HEK293 (cell line): ENCODE measurements at regions not wholly inside any gene's neighbourhood (a gene's known extent, or its start where the extent isn't known, plus 50 kb on each side); places are given as distances from the start of the nearest gene placed in this dataset.

Experiments
- CTCF ChIA-PET: fragments of 350-600 bp; formaldehyde crosslinking; extraction: SDS; loops from one replicate; lab custom pipeline; 2021; ENCODE audit warnings: antibody characterized with exemption; lab: Yijun Ruan, JAX
- POLR2A ChIA-PET: fragments of 300-600 bp; formaldehyde crosslinking; extraction: SDS; loops from one replicate; lab custom pipeline; 2020; ENCODE audit warnings: antibody characterized with exemption, inconsistent platforms; lab: Yijun Ruan, JAX
- H3K27ac ChIP-seq: fragments of 200-500 bp; sonication (Bioruptor generic); 2 replicates; pipeline ENCODE4 v1.5.1; 2014; ENCODE audit warnings: low read depth, low read length, control low read depth, inconsistent platforms; ENCODE audit errors: extremely low read depth
- H3K36me3 ChIP-seq, 2 experiments: fragments of 200-500 bp in 1 of 2; sonication (Bioruptor generic) in 1 of 2; 1 replicate in 1 of 2; 2 replicates in 1 of 2; pipeline ENCODE4 v1.5.1; 2014 to 2017; ENCODE audit warnings: inconsistent platforms in 2 of 2, low read length in 2 of 2; ENCODE audit not compliant: control insufficient read depth in 2 of 2, insufficient read depth in 1 of 2
- H3K4me1 ChIP-seq: fragments of 200-500 bp; sonication (Bioruptor generic); 2 replicates; pipeline ENCODE4 v1.5.1; 2014; ENCODE audit warnings: mild to moderate bottlenecking, low read length, inconsistent platforms; ENCODE audit not compliant: control insufficient read depth, insufficient read depth
- H3K4me3 ChIP-seq: 2 replicates; pipeline ENCODE4 v1.5.1; 2011; ENCODE audit warnings: low read depth, mild to moderate bottlenecking, control low read depth, low read length, moderate library complexity
- H3K9me3 ChIP-seq: fragments of 200-500 bp; sonication (Bioruptor generic); 2 replicates; pipeline ENCODE4 v1.5.1; 2014; ENCODE audit warnings: low read depth, low read length, inconsistent platforms; ENCODE audit not compliant: control insufficient read depth, insufficient read depth
- ELK4 ChIP-seq: IDR thresholded peaks from 2 replicates; pipeline ENCODE4 v1.6.1; 2011; ENCODE audit warnings: mild to moderate bottlenecking, low read depth, low read length, borderline replicate concordance
- GLIS1 ChIP-seq: fragments of 450-650 bp; formaldehyde crosslinking; IDR thresholded peaks from 2 replicates; pipeline ENCODE4 v1.5.1; 2016; ENCODE audit warnings: missing biosample characterization, missing genetic modification characterization
- SCRT1 ChIP-seq: fragments of 450-650 bp; formaldehyde crosslinking; IDR thresholded peaks from 2 replicates; pipeline ENCODE4 v1.5.1; 2016; ENCODE audit warnings: missing biosample characterization, missing genetic modification characterization, borderline replicate concordance
- TSHZ1 ChIP-seq: fragments of 450-650 bp; formaldehyde crosslinking; IDR thresholded peaks from 2 replicates; pipeline ENCODE4 v1.5.1; 2016; ENCODE audit warnings: missing biosample characterization, missing genetic modification characterization, borderline replicate concordance
- ZBTB44 ChIP-seq: fragments of 450-650 bp; IDR thresholded peaks from 2 replicates; pipeline ENCODE4 v1.5.1; 2018; ENCODE audit warnings: missing biosample characterization, mild to moderate bottlenecking, missing genetic modification characterization
- ZNF10 ChIP-seq: fragments of 450-650 bp; formaldehyde crosslinking; IDR thresholded peaks from 2 replicates; pipeline ENCODE4 v1.5.1; 2017; ENCODE audit warnings: missing biosample characterization, missing genetic modification characterization
- ZNF114 ChIP-seq: fragments of 450-650 bp; formaldehyde crosslinking; IDR thresholded peaks from 2 replicates; pipeline ENCODE4 v1.5.0; 2017; ENCODE audit warnings: missing biosample characterization, missing genetic modification characterization
- ZNF146 ChIP-seq: fragments of 450-650 bp; formaldehyde crosslinking; IDR thresholded peaks from 2 replicates; pipeline ENCODE4 v1.5.1; 2016; ENCODE audit warnings: missing biosample characterization, missing genetic modification characterization
- ZNF202 ChIP-seq: fragments of 450-650 bp; formaldehyde crosslinking; IDR thresholded peaks from 2 replicates; pipeline ENCODE4 v1.5.1; 2016; ENCODE audit warnings: missing biosample characterization, missing genetic modification characterization, borderline replicate concordance
- ZNF211 ChIP-seq: fragments of 450-650 bp; formaldehyde crosslinking; IDR thresholded peaks from 2 replicates; pipeline ENCODE4 v1.5.1; 2016; ENCODE audit warnings: low read depth, missing biosample characterization, missing genetic modification characterization
- ZNF416 ChIP-seq: fragments of 450-650 bp; formaldehyde crosslinking; IDR thresholded peaks from 2 replicates; pipeline ENCODE4 v1.5.1; 2016; ENCODE audit warnings: missing biosample characterization, missing genetic modification characterization
- ZNF670 ChIP-seq: fragments of 450-650 bp; formaldehyde crosslinking; IDR thresholded peaks from 2 replicates; pipeline ENCODE4 v1.5.1; 2016; ENCODE audit warnings: missing biosample characterization, missing genetic modification characterization, low read depth
- ZNF785 ChIP-seq: fragments of 450-650 bp; formaldehyde crosslinking; IDR thresholded peaks from 2 replicates; pipeline ENCODE4 v1.5.1; 2016; ENCODE audit warnings: missing biosample characterization, missing genetic modification characterization
- TF ChIP-seq, protein P1 (sequence below): fragments of 450-650 bp; formaldehyde crosslinking; IDR thresholded peaks from 2 replicates; pipeline ENCODE4 v1.5.1; 2017; ENCODE audit warnings: missing biosample characterization, missing genetic modification characterization
- TF ChIP-seq, protein P2 (sequence below): fragments of 450-650 bp; formaldehyde crosslinking; IDR thresholded peaks from 2 replicates; pipeline ENCODE4 v1.5.1; 2017; ENCODE audit warnings: missing biosample characterization, missing genetic modification characterization
- TF ChIP-seq, protein P3 (sequence below): fragments of 450-650 bp; formaldehyde crosslinking; IDR thresholded peaks from 2 replicates; pipeline ENCODE4 v1.5.1; 2016; ENCODE audit warnings: missing biosample characterization, missing genetic modification characterization

DNA sequence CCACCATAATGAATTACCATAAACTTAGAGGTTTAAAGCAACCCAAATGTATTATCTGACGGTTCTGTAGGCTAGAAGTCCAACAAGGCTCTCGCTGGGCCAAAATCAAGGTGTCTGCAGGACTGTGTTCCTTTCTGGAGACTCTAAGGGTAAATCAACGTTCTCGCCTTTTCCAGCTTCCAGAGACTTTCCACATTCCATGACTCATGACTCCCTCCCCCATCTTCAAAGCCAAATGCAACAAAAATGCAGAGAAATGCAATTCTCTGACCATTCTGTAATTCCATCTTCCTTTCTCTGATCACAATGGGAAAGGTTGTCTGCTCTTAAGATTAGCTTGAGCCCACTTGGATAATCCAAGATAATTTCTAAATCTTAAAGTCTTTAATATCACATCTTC, 287.1 kb downstream of the LTN1 start:
- no peaks in the 10 kb centered on the region for H3K9me3 ChIP-seq
- POLR2A ChIA-PET: no interaction called here
- H3K27ac ChIP-seq: no peak overlapping the region
- no peaks in the 10 kb centered on the region for H3K4me1 ChIP-seq
- H3K4me3 ChIP-seq: no peak overlapping the region
- TF ChIP-seq, protein P1, sequence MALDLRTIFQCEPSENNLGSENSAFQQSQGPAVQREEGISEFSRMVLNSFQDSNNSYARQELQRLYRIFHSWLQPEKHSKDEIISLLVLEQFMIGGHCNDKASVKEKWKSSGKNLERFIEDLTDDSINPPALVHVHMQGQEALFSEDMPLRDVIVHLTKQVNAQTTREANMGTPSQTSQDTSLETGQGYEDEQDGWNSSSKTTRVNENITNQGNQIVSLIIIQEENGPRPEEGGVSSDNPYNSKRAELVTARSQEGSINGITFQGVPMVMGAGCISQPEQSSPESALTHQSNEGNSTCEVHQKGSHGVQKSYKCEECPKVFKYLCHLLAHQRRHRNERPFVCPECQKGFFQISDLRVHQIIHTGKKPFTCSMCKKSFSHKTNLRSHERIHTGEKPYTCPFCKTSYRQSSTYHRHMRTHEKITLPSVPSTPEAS (tag by site-specific recombination): no peak
- TF ChIP-seq ZNF416 (tag by site-specific recombination): no peak
- no peak for TF ChIP-seq ZBTB44 (tag by site-specific recombination)
- TF ChIP-seq ZNF211 (tag by site-specific recombination): no peak
- no peak for TF ChIP-seq ELK4
- TF ChIP-seq TSHZ1: no peak
- TF ChIP-seq, protein P2, sequence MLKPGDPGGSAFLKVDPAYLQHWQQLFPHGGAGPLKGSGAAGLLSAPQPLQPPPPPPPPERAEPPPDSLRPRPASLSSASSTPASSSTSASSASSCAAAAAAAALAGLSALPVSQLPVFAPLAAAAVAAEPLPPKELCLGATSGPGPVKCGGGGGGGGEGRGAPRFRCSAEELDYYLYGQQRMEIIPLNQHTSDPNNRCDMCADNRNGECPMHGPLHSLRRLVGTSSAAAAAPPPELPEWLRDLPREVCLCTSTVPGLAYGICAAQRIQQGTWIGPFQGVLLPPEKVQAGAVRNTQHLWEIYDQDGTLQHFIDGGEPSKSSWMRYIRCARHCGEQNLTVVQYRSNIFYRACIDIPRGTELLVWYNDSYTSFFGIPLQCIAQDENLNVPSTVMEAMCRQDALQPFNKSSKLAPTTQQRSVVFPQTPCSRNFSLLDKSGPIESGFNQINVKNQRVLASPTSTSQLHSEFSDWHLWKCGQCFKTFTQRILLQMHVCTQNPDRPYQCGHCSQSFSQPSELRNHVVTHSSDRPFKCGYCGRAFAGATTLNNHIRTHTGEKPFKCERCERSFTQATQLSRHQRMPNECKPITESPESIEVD: no peak
- TF ChIP-seq ZNF114 (tag by site-specific recombination): no peak
- TF ChIP-seq ZNF146 (tag by site-specific recombination): no peak
- no peak for TF ChIP-seq ZNF202 (tag by site-specific recombination)
- TF ChIP-seq, protein P3, sequence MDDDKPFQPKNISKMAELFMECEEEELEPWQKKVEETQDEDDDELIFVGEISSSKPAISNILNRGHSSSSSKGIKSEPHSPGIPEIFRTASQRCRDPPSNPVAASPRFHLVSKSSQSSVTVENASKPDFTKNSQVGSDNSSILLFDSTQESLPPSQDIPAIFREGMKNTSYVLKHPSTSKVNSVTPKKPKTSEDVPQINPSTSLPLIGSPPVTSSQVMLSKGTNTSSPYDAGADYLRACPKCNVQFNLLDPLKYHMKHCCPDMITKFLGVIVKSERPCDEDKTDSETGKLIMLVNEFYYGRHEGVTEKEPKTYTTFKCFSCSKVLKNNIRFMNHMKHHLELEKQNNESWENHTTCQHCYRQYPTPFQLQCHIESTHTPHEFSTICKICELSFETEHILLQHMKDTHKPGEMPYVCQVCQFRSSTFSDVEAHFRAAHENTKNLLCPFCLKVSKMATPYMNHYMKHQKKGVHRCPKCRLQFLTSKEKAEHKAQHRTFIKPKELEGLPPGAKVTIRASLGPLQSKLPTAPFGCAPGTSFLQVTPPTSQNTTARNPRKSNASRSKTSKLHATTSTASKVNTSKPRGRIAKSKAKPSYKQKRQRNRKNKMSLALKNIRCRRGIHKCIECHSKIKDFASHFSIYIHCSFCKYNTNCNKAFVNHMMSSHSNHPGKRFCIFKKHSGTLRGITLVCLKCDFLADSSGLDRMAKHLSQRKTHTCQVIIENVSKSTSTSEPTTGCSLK (tag by site-specific recombination): no peak
- TF ChIP-seq ZNF10 (tag by site-specific recombination): no peak
- H3K36me3 ChIP-seq: no peaks in the 10 kb centered on the region
- CTCF ChIA-PET: no interaction called here

GRCh38 chr21:28704746-28705145, 287.9 kb downstream of the LTN1 start:
- ChIA-PET POLR2A (no interaction called here), CTCF (no interaction called here)
- H3K4me1 ChIP-seq: no peaks in the 10 kb centered on the region
- TF ChIP-seq GLIS1 (no peak), ZNF785 (tag by site-specific recombination) (no peak), SCRT1 (no peak), ZNF670 (tag by site-specific recombination) (no peak)
- H3K27ac ChIP-seq: no peak overlapping the region
- no peak overlapping the region for H3K4me3 ChIP-seq
- no peaks in the 10 kb centered on the region for H3K36me3 ChIP-seq
- H3K9me3 ChIP-seq: no peaks in the 10 kb centered on the region
